GM12878 (cell line): ENCODE measurements at regions not wholly inside any gene's neighbourhood (a gene's known extent, or its start where the extent isn't known, plus 50 kb on each side); places are given as distances from the start of the nearest gene placed in this dataset.

ENCODE experiments used
- ATAC-seq: fragments of 200-7000 bp; cut with Tn5 transposase; 3 replicates; pipeline ENCODE4 v1.9.1; 2020; ENCODE audit warnings: mild to moderate bottlenecking, moderate library complexity
- BruUV-seq: library from RNA; stranded (reverse); fragments of 400-500 nt; replicated peaks from 2 replicates; lab custom pipeline; 2021; lab: Mats Ljungman, UMichigan
- CTCF ChIA-PET: fragments of 300-600 bp; sonication (Branson Sonifier 250); formaldehyde crosslinking; extraction: SDS; loops from one replicate; lab custom pipeline; 2021; ENCODE audit warnings: inconsistent platforms; lab: Yijun Ruan, JAX
- POLR2A ChIA-PET: fragments of 350-600 bp; formaldehyde crosslinking; extraction: SDS; loops from one replicate; lab custom pipeline; 2021; ENCODE audit warnings: inconsistent platforms; lab: Charles Lee
- RAD21 ChIA-PET: fragments of 300-600 bp; sonication (Branson Sonifier 250); formaldehyde crosslinking; loops from one replicate; lab custom pipeline; 2023; ENCODE audit warnings: antibody characterized with exemption; ENCODE audit not compliant: unreplicated experiment; lab: Charles Lee
- SMC1A ChIA-PET: fragments of 300-600 bp; sonication (Branson Sonifier 250); formaldehyde crosslinking; loops from one replicate; lab custom pipeline; 2023; ENCODE audit not compliant: unreplicated experiment, uncharacterized antibody; lab: Charles Lee
- DNase-seq: peaks from one replicate; pipeline ENCODE4 v3.0.0-alpha.2; 2011; ENCODE audit warnings: low read depth, low spot score
- FAIRE-seq: peaks from 3 replicates; lab custom pipeline; 2011; peaks lifted over from hg19 to GRCh38; lab: Jason Lieb, UNC
- H2AFZ ChIP-seq: 2 replicates; pipeline ENCODE4 v1.6.0; 2011; ENCODE audit warnings: low read depth, low read length, control low read depth; ENCODE audit not compliant: control insufficient read depth
- H3K27ac ChIP-seq: 2 replicates; pipeline ENCODE4 v1.5.1; 2011; ENCODE audit warnings: control low read depth; ENCODE audit not compliant: control insufficient read depth, insufficient read depth
- H3K27me3 ChIP-seq, 2 experiments: replicated peaks in 1 of 2; 2 replicates each; pipeline versions ENCODE4 v1.6.0 to v1.6.1; 2011; ENCODE audit warnings: low read length in 1 of 2; ENCODE audit not compliant: control insufficient read depth in 2 of 2, insufficient read depth in 2 of 2
- H3K36me3 ChIP-seq, 2 experiments: 2 replicates each; pipeline ENCODE4 v1.5.1; 2011; ENCODE audit warnings: low read length in 1 of 2; ENCODE audit not compliant: control insufficient read depth in 2 of 2, insufficient read depth in 2 of 2
- H3K4me1 ChIP-seq: 2 replicates; pipeline ENCODE4 v1.6.1; 2011; ENCODE audit warnings: mild to moderate bottlenecking, low read length, moderate library complexity, mixed read lengths; ENCODE audit not compliant: control insufficient read depth, insufficient read depth
- H3K4me2 ChIP-seq: 2 replicates; pipeline ENCODE4 v1.6.0; 2011; ENCODE audit warnings: control low read depth; ENCODE audit not compliant: control insufficient read depth, insufficient read depth
- H3K4me3 ChIP-seq: fragments of 200-600 bp; sonication (generic); 2 replicates; pipeline ENCODE4 v1.5.1; 2016
- H3K79me2 ChIP-seq: 2 replicates; pipeline ENCODE4 v1.6.0; 2011; ENCODE audit warnings: low read length; ENCODE audit not compliant: control insufficient read depth, insufficient read depth
- H3K9ac ChIP-seq: 2 replicates; pipeline ENCODE4 v1.8.0; 2011; ENCODE audit warnings: low read length, control low read depth, mixed read lengths; ENCODE audit not compliant: control insufficient read depth, insufficient read depth
- H3K9me3 ChIP-seq: replicated peaks from 3 replicates; pipeline ENCODE4 v1.5.1; 2011; ENCODE audit warnings: mild to moderate bottlenecking, low read length; ENCODE audit not compliant: control insufficient read depth, insufficient read depth
- H4K20me1 ChIP-seq: 2 replicates; pipeline ENCODE4 v1.6.0; 2011; ENCODE audit not compliant: control insufficient read depth, insufficient read depth
- ATF7 ChIP-seq: fragments of 450-650 bp; IDR thresholded peaks from 2 replicates; pipeline ENCODE4 v1.6.1; 2016; ENCODE audit warnings: low read depth, mild to moderate bottlenecking
- CREM ChIP-seq: IDR thresholded peaks from 2 replicates; pipeline ENCODE4 v1.6.1; 2014; ENCODE audit warnings: antibody characterized with exemption, low read depth
- FOXK2 ChIP-seq: fragments of 450-650 bp; IDR thresholded peaks from 2 replicates; pipeline ENCODE4 v1.6.1; 2017; ENCODE audit warnings: mild to moderate bottlenecking, moderate library complexity
- HDAC2 ChIP-seq: fragments of 200-600 bp; sonication (generic); IDR thresholded peaks from 2 replicates; pipeline ENCODE4 v1.6.1; 2017
- RUNX3 ChIP-seq: IDR thresholded peaks from 2 replicates; pipeline ENCODE4 v1.6.1; 2012; ENCODE audit warnings: low read length, inconsistent platforms
- SIX5 ChIP-seq: IDR thresholded peaks from 2 replicates; pipeline ENCODE4 v1.6.1; 2011; ENCODE audit warnings: mild to moderate bottlenecking, low read depth, low read length, moderate library complexity; ENCODE audit not compliant: severe bottlenecking
- TBL1XR1 ChIP-seq: IDR thresholded peaks from 2 replicates; pipeline ENCODE4 v1.6.1; 2012; ENCODE audit warnings: low read depth, low read length, improper control_type of control experiment
- TCF3 ChIP-seq: IDR thresholded peaks from 2 replicates; pipeline ENCODE4 v1.6.1; 2012; ENCODE audit warnings: low read depth, mild to moderate bottlenecking, low read length, borderline replicate concordance; ENCODE audit not compliant: insufficient read depth
- YBX1 ChIP-seq: fragments of 450-650 bp; IDR thresholded peaks from 2 replicates; pipeline ENCODE4 v1.6.1; 2016; ENCODE audit warnings: antibody characterized with exemption
- ZSCAN29 ChIP-seq: fragments of 450-650 bp; IDR thresholded peaks from 2 replicates; pipeline ENCODE4 v1.6.1; 2017; ENCODE audit warnings: mild to moderate bottlenecking, moderate library complexity
- WGBS: methylation state at CpG from one replicate; pipeline ENCODE4 v1.1.6; 2016; ENCODE audit warnings: low lambda C conversion rate; ENCODE audit not compliant: insufficient replicate concordance, insufficient coverage; ENCODE audit errors: missing lambda C conversion rate; 5-methylcytosine and 5-hydroxymethylcytosine counted together
- in situ Hi-C: fragments of 300-500 bp; cut with MboI; formaldehyde crosslinking; loops from 9 replicates; pipeline ENCODE4 v1.14.3; 2018; ENCODE audit warnings: mixed read lengths
- intact Hi-C: fragments of 100-400 bp; cut with micrococcal nuclease; formaldehyde crosslinking; loops from one replicate; pipeline ENCODE4 v1.14.2; 2022; ENCODE audit not compliant: unreplicated experiment
- TF ChIP-seq, protein P1 (sequence below): fragments of 450-650 bp; IDR thresholded peaks from 2 replicates; pipeline ENCODE4 v1.6.1; 2017; ENCODE audit warnings: low read depth, mild to moderate bottlenecking, moderate library complexity
- TF ChIP-seq, protein P2 (sequence below): fragments of 450-650 bp; IDR thresholded peaks from 2 replicates; pipeline ENCODE4 v1.6.1; 2017; ENCODE audit warnings: mild to moderate bottlenecking, moderate library complexity
- TF ChIP-seq, protein P3 (sequence below): IDR thresholded peaks from 2 replicates; pipeline ENCODE4 v1.6.1; 2012; ENCODE audit warnings: low read depth, low read length, improper control_type of control experiment
- TF ChIP-seq, protein P4 (sequence below): fragments of 450-650 bp; conservative IDR thresholded peaks from 2 replicates; pipeline ENCODE4 v1.6.1; 2017; ENCODE audit warnings: mild to moderate bottlenecking, moderate library complexity

DNA sequence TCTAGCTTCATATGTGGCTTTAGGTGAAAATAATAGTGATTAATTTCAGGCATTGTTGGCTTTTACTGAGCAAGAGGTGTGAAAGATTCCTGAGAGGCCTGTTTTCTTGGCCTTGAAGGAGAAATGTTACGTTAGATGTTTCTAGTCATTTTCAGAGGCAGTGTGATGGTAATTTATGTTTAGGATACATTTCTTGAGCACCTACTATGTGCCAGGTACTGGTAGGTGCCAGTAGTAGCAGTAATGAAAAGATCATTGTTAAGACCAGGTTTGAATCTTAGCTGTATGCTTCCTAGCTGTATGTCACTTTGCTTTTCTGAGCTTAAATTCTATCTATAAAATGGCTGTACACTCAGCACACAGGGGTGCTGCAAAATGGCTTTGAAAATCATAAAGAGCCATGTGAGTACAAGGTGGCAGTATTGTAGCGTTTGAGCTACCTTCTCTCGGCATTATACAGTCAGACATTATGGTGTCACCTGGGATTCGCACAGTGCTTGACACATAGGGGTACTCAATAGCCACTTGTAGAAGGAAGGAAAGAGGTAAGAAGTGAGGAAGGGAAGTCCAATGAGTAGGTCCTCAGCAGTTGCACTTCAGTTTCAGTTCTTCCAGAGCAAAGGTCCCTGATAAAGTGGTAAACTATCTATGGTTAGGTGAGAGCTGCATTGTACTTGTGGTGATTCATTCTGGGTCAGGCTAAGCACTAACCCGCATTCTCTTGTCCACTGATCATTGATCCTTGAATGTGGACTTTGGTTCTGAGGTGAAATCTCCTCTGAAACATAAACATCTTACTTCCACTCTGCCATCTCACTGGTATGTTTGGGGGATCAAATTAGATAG is 166.5 kb upstream of the NR3C1 start:
- CTCF ChIA-PET = interaction anchor here (0.7 to 2.2 kb wide), 6 partner anchors 11 to 553 kb away, joined by 3 to 11 read pairs (median 4); no protein-coding TSS in a partner anchor
- H3K27ac ChIP-seq = no peak overlapping the region
- DNase-seq (no peak), FAIRE-seq (no peak), ATAC-seq (peak; percentile 83)
- no peaks in the 10 kb centered on the region for H3K9me3 ChIP-seq
- 90% methylated on average over 5 of the region's 5 CpGs for WGBS
- H3K27me3 ChIP-seq = no peaks in the 10 kb centered on the region
- peaks cover 6% of the 10 kb centered on the region for H3K4me1 ChIP-seq
- intact Hi-C loops (loop anchor here (2.0 kb wide), 1 partner anchor 19 kb away; no protein-coding TSS in a partner anchor), in situ Hi-C loops (no loop called here)
- no peaks in the 10 kb centered on the region for H3K36me3 ChIP-seq
- SMC1A ChIA-PET = interaction anchor here (0.6 to 7.3 kb wide), 20 partner anchors 11 to 256 kb away, joined by 3 to 52 read pairs (median 4); no protein-coding TSS in a partner anchor
- RAD21 ChIA-PET = interaction anchor here (0.7 to 2.6 kb wide), 7 partner anchors 13 to 471 kb away, joined by 3 to 7 read pairs (median 5); no protein-coding TSS in a partner anchor
- no peak overlapping the region for H3K9ac ChIP-seq
- H3K79me2 ChIP-seq = no peaks in the 10 kb centered on the region
- POLR2A ChIA-PET = interaction anchor here (1.3 kb wide), 1 partner anchor 27 kb away, joined by 3 read pairs; no protein-coding TSS in a partner anchor
- BruUV-seq = no TSS peak
- H2AFZ ChIP-seq = no peak overlapping the region
- no peak overlapping the region for H3K4me2 ChIP-seq
- no peaks in the 10 kb centered on the region for H4K20me1 ChIP-seq
- no peak overlapping the region for H3K4me3 ChIP-seq
- TF ChIP-seq, protein P1, sequence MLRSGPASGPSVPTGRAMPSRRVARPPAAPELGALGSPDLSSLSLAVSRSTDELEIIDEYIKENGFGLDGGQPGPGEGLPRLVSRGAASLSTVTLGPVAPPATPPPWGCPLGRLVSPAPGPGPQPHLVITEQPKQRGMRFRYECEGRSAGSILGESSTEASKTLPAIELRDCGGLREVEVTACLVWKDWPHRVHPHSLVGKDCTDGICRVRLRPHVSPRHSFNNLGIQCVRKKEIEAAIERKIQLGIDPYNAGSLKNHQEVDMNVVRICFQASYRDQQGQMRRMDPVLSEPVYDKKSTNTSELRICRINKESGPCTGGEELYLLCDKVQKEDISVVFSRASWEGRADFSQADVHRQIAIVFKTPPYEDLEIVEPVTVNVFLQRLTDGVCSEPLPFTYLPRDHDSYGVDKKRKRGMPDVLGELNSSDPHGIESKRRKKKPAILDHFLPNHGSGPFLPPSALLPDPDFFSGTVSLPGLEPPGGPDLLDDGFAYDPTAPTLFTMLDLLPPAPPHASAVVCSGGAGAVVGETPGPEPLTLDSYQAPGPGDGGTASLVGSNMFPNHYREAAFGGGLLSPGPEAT = no peak
- TF ChIP-seq ATF7 (0 out of 2 replicates have a peak, but pooled peaks have one; percentile 10), CREM (no peak), RUNX3 (no peak), FOXK2 (no peak), TBL1XR1 (no peak), SIX5 (no peak), YBX1 (no peak), TCF3 (no peak), HDAC2 (no peak), ZSCAN29 (0 out of 2 replicates have a peak, but pooled peaks have one; percentile 14)
- TF ChIP-seq, protein P2, sequence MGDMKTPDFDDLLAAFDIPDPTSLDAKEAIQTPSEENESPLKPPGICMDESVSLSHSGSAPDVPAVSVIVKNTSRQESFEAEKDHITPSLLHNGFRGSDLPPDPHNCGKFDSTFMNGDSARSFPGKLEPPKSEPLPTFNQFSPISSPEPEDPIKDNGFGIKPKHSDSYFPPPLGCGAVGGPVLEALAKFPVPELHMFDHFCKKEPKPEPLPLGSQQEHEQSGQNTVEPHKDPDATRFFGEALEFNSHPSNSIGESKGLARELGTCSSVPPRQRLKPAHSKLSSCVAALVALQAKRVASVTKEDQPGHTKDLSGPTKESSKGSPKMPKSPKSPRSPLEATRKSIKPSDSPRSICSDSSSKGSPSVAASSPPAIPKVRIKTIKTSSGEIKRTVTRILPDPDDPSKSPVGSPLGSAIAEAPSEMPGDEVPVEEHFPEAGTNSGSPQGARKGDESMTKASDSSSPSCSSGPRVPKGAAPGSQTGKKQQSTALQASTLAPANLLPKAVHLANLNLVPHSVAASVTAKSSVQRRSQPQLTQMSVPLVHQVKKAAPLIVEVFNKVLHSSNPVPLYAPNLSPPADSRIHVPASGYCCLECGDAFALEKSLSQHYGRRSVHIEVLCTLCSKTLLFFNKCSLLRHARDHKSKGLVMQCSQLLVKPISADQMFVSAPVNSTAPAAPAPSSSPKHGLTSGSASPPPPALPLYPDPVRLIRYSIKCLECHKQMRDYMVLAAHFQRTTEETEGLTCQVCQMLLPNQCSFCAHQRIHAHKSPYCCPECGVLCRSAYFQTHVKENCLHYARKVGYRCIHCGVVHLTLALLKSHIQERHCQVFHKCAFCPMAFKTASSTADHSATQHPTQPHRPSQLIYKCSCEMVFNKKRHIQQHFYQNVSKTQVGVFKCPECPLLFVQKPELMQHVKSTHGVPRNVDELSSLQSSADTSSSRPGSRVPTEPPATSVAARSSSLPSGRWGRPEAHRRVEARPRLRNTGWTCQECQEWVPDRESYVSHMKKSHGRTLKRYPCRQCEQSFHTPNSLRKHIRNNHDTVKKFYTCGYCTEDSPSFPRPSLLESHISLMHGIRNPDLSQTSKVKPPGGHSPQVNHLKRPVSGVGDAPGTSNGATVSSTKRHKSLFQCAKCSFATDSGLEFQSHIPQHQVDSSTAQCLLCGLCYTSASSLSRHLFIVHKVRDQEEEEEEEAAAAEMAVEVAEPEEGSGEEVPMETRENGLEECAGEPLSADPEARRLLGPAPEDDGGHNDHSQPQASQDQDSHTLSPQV = no peak
- TF ChIP-seq, protein P3, sequence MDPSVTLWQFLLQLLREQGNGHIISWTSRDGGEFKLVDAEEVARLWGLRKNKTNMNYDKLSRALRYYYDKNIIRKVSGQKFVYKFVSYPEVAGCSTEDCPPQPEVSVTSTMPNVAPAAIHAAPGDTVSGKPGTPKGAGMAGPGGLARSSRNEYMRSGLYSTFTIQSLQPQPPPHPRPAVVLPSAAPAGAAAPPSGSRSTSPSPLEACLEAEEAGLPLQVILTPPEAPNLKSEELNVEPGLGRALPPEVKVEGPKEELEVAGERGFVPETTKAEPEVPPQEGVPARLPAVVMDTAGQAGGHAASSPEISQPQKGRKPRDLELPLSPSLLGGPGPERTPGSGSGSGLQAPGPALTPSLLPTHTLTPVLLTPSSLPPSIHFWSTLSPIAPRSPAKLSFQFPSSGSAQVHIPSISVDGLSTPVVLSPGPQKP = no peak
- TF ChIP-seq, protein P4, sequence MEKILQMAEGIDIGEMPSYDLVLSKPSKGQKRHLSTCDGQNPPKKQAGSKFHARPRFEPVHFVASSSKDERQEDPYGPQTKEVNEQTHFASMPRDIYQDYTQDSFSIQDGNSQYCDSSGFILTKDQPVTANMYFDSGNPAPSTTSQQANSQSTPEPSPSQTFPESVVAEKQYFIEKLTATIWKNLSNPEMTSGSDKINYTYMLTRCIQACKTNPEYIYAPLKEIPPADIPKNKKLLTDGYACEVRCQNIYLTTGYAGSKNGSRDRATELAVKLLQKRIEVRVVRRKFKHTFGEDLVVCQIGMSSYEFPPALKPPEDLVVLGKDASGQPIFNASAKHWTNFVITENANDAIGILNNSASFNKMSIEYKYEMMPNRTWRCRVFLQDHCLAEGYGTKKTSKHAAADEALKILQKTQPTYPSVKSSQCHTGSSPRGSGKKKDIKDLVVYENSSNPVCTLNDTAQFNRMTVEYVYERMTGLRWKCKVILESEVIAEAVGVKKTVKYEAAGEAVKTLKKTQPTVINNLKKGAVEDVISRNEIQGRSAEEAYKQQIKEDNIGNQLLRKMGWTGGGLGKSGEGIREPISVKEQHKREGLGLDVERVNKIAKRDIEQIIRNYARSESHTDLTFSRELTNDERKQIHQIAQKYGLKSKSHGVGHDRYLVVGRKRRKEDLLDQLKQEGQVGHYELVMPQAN = no peak
